B cell (primary cell): ENCODE measurements at regions not wholly inside any gene's neighbourhood (a gene's known extent, or its start where the extent isn't known, plus 50 kb on each side); places are given as distances from the start of the nearest gene placed in this dataset.

Experiments used
- ATAC-seq: fragments of 200-7000 bp; cut with Tn5 transposase; one replicate; pipeline ENCODE4 v1.10.0; 2021; ENCODE audit warnings: low read depth, mild to moderate bottlenecking, moderate number of reproducible peaks, moderate library complexity
- CTCF ChIA-PET: fragments of 350-600 bp; sonication (Branson Sonifier 250); formaldehyde crosslinking; loops from one replicate; lab custom pipeline; 2021; ENCODE audit warnings: antibody characterized with exemption, inconsistent platforms; lab: Charles Lee
- POLR2A ChIA-PET: fragments of 350-600 bp; sonication (Branson Sonifier 250); formaldehyde crosslinking; loops from one replicate; lab custom pipeline; 2021; ENCODE audit warnings: antibody characterized with exemption; lab: Charles Lee
- DNase-seq: peaks from one replicate; pipeline ENCODE4 v3.0.0; 2013
- H2AFZ ChIP-seq: 2 replicates; pipeline ENCODE4 v1.6.1; 2012; ENCODE audit warnings: mild to moderate bottlenecking, low read depth, low read length; ENCODE audit not compliant: insufficient read depth, poor library complexity, severe bottlenecking
- H3K27ac ChIP-seq, 2 donors: 1 replicate in 1 of 2; 2 replicates in 1 of 2; pipeline ENCODE4 v1.5.1; 2012 to 2013; ENCODE audit warnings: low read length in 2 of 2, mild to moderate bottlenecking in 2 of 2, moderate library complexity in 1 of 2
- H3K27me3 ChIP-seq, 4 experiments: fragments of 200-600 bp in 1 of 4; sonication (generic) in 1 of 4; replicated peaks in 1 of 4; 1 replicate in 2 of 4; 2 replicates in 2 of 4; pipeline versions ENCODE4 v1.6.1 to v1.7.0; 2013 to 2016; ENCODE audit warnings: low read length in 3 of 4, mild to moderate bottlenecking in 2 of 4, mixed read lengths in 1 of 4, moderate library complexity in 1 of 4; ENCODE audit not compliant: insufficient read depth in 4 of 4, control insufficient read depth in 3 of 4; ENCODE audit errors: control extremely low read depth in 1 of 4
- H3K36me3 ChIP-seq, 2 experiments: replicated peaks in 1 of 2; 1 replicate in 1 of 2; 2 replicates in 1 of 2; pipeline versions ENCODE4 v1.6.1 to v1.7.1; 2013; ENCODE audit warnings: low read length in 1 of 2; ENCODE audit not compliant: insufficient read depth in 2 of 2, control insufficient read depth in 1 of 2; ENCODE audit errors: control extremely low read depth in 1 of 2, extremely low read depth in 1 of 2
- H3K4me1 ChIP-seq, 2 donors: fragments of 200-600 bp in 1 of 2; sonication (generic) in 1 of 2; 1 replicate in 1 of 2; 2 replicates in 1 of 2; pipeline versions ENCODE4 v1.5.1 to v1.6.1; 2013 to 2017; ENCODE audit warnings: low read length in 2 of 2; ENCODE audit not compliant: control insufficient read depth in 2 of 2, insufficient read depth in 2 of 2
- H3K4me2 ChIP-seq: replicated peaks from 2 replicates; pipeline ENCODE3; 2012; ENCODE audit warnings: mild to moderate bottlenecking, low read depth, low read length; ENCODE audit not compliant: poor library complexity, severe bottlenecking
- H3K4me3 ChIP-seq, 5 experiments: fragments of 200-600 bp in 1 of 5; sonication (generic) in 1 of 5; 1 replicate in 3 of 5; 2 replicates in 2 of 5; pipeline versions ENCODE4 v1.5.1 to v1.7.0; 2011 to 2016; ENCODE audit warnings: low read length in 4 of 5, mild to moderate bottlenecking in 4 of 5, low read depth in 2 of 5, control low read depth in 1 of 5, moderate library complexity in 1 of 5; ENCODE audit not compliant: insufficient read depth in 1 of 5; ENCODE audit errors: control extremely low read depth in 1 of 5, extremely low read depth in 1 of 5
- H3K79me2 ChIP-seq: fragments of 200-600 bp; sonication (generic); one replicate; pipeline ENCODE4 v1.6.0; 2016; ENCODE audit warnings: low read length; ENCODE audit not compliant: control insufficient read depth, insufficient read depth
- H3K9ac ChIP-seq: fragments of 200-600 bp; sonication (generic); 2 replicates; pipeline ENCODE4 v1.6.1; 2017; ENCODE audit warnings: mild to moderate bottlenecking, low read length, moderate library complexity
- H3K9me3 ChIP-seq, 3 donors: one replicate each; pipeline versions ENCODE4 v1.6.1 to v1.7.1; 2013; ENCODE audit warnings: low read length in 2 of 3; ENCODE audit not compliant: control insufficient read depth in 2 of 3, insufficient read depth in 1 of 3; ENCODE audit errors: control extremely low read depth in 1 of 3
- H4K20me1 ChIP-seq: 2 replicates; pipeline ENCODE4 v1.6.0; 2012; ENCODE audit warnings: mild to moderate bottlenecking, low read length; ENCODE audit not compliant: insufficient read depth, control insufficient read depth, poor library complexity, severe bottlenecking
- H3K27ac Mint-ChIP-seq: one replicate; pipeline ENCODE4 v1.8.0; 2021; ENCODE audit warnings: mixed read lengths
- H3K27me3 Mint-ChIP-seq: one replicate; pipeline ENCODE4 v1.8.0; 2021; ENCODE audit warnings: mixed read lengths
- H3K4me1 Mint-ChIP-seq: one replicate; pipeline ENCODE4 v1.8.0; 2021; ENCODE audit warnings: mixed read lengths
- H3K4me3 Mint-ChIP-seq: one replicate; pipeline ENCODE4 v1.8.0; 2021; ENCODE audit warnings: mixed read lengths
- H3K9me3 Mint-ChIP-seq: one replicate; pipeline ENCODE4 v1.8.0; 2022; ENCODE audit warnings: mixed read lengths; ENCODE audit not compliant: insufficient read depth
- CTCF ChIP-seq: fragments of 200-600 bp; IDR thresholded peaks from one replicate; pipeline ENCODE4 v1.8.0; 2022; ENCODE audit warnings: antibody characterized with exemption, mild to moderate bottlenecking
- EZH2 ChIP-seq: IDR thresholded peaks from 2 replicates; pipeline ENCODE4 v1.6.1; 2012; ENCODE audit warnings: borderline replicate concordance, low read depth, mild to moderate bottlenecking, moderate library complexity, low read length; ENCODE audit not compliant: insufficient read depth, poor library complexity, severe bottlenecking
- WGBS: methylation state at CpG from one replicate; pipeline ENCODE4 v1.1.5; 2013; ENCODE audit warnings: missing lambda C conversion rate; ENCODE audit not compliant: insufficient coverage; 5-methylcytosine and 5-hydroxymethylcytosine counted together
- intact Hi-C: fragments of 100-400 bp; cut with micrococcal nuclease; formaldehyde crosslinking; loops from one replicate; pipeline ENCODE4 v1.10.0; 2022

GRCh38 chr4:178340468-178340867 is 898.2 kb upstream of the AGA start:
- Mint-ChIP-seq H3K27ac (no peak overlapping the region), H3K9me3 (no peaks in the 10 kb centered on the region), H3K27me3 (no peaks in the 10 kb centered on the region), H3K4me1 (no peaks in the 10 kb centered on the region), H3K4me3 (no peak overlapping the region)
- Histone ChIP-seq H3K4me2 (no peak overlapping the region), H3K27me3 (no peaks in the 10 kb centered on the region), H3K27ac (no peak overlapping the region), H3K4me1 (no peaks in the 10 kb centered on the region), H3K4me3 (no peak overlapping the region), H2AFZ (no peak overlapping the region), H4K20me1 (no peaks in the 10 kb centered on the region), H3K9me3 (peaks cover 0 to 6% (median 0%) of the 10 kb centered on the region in 3 donors), H3K36me3 (no peaks in the 10 kb centered on the region), H3K79me2 (no peaks in the 10 kb centered on the region), H3K9ac (no peak overlapping the region)
- intact Hi-C loops: no loop called here
- POLR2A ChIA-PET: no interaction called here
- CTCF ChIA-PET: no interaction called here
- DNase-seq: no peak
- no peak for ATAC-seq
- WGBS: 91% methylated on average over 5 of the region's 7 CpGs
- TF ChIP-seq CTCF (no peak), EZH2 (no peak)

GRCh38 chr4:178344096-178344495 is 901.9 kb upstream of the AGA start:
- H3K27ac ChIP-seq: no peak overlapping the region
- TF ChIP-seq EZH2 (no peak), CTCF (no peak)
- Mint-ChIP-seq H3K27me3 (no peaks in the 10 kb centered on the region), H3K4me3 (no peak overlapping the region), H3K4me1 (no peaks in the 10 kb centered on the region), H3K27ac (no peak overlapping the region), H3K9me3 (no peaks in the 10 kb centered on the region)
- POLR2A ChIA-PET: no interaction called here
- DNase-seq (no peak), ATAC-seq (no peak)
- no peaks in the 10 kb centered on the region for H3K4me1 ChIP-seq
- no peak overlapping the region for H2AFZ ChIP-seq
- H4K20me1 ChIP-seq: no peaks in the 10 kb centered on the region
- intact Hi-C loops: no loop called here
- no peak overlapping the region for H3K4me2 ChIP-seq
- H3K27me3 ChIP-seq: no peaks in the 10 kb centered on the region
- H3K36me3 ChIP-seq: no peaks in the 10 kb centered on the region
- CTCF ChIA-PET: no interaction called here
- H3K9me3 ChIP-seq: peaks cover 0 to 6% (median 0%) of the 10 kb centered on the region in 3 donors
- no peaks in the 10 kb centered on the region for H3K79me2 ChIP-seq
- no peak overlapping the region for H3K9ac ChIP-seq
- H3K4me3 ChIP-seq: no peak overlapping the region
